Ishikawa (cell line): ENCODE measurements at regions not wholly inside any gene's neighbourhood (a gene's known extent, or its start where the extent isn't known, plus 50 kb on each side); places are given as distances from the start of the nearest gene placed in this dataset.

ENCODE experiments used
- CEBPB ChIP-seq: IDR thresholded peaks from 2 replicates; pipeline ENCODE4 v1.6.1; 2012
- CREB1 ChIP-seq: IDR thresholded peaks from 2 replicates; pipeline ENCODE4 v1.6.1; 2012; ENCODE audit warnings: low read depth
- EGR1 ChIP-seq: IDR thresholded peaks from 2 replicates; pipeline ENCODE4 v1.6.1; 2012
- EP300 ChIP-seq: IDR thresholded peaks from 2 replicates; pipeline ENCODE4 v1.6.1; 2012; ENCODE audit warnings: borderline replicate concordance
- FOXM1 ChIP-seq: IDR thresholded peaks from 2 replicates; pipeline ENCODE4 v1.6.1; 2012; ENCODE audit warnings: low read depth, borderline replicate concordance
- NFIC ChIP-seq: IDR thresholded peaks from 2 replicates; pipeline ENCODE4 v1.6.1; 2012
- RAD21 ChIP-seq: IDR thresholded peaks from 2 replicates; pipeline ENCODE4 v1.6.1; 2012; ENCODE audit warnings: low read depth
- TAF1 ChIP-seq: IDR thresholded peaks from 2 replicates; pipeline ENCODE4 v1.6.1; 2012; ENCODE audit warnings: low read depth, mild to moderate bottlenecking
- TCF12 ChIP-seq: IDR thresholded peaks from 2 replicates; pipeline ENCODE4 v1.6.1; 2012; ENCODE audit warnings: low read depth
- TEAD4 ChIP-seq: IDR thresholded peaks from 2 replicates; pipeline ENCODE4 v1.6.1; 2012
- YY1 ChIP-seq: IDR thresholded peaks from 2 replicates; pipeline ENCODE4 v1.6.1; 2012; ENCODE audit warnings: low read depth
- ZBTB7A ChIP-seq: IDR thresholded peaks from 2 replicates; pipeline ENCODE4 v1.6.1; 2012; ENCODE audit warnings: low read depth
- TF ChIP-seq, protein P1 (sequence below): IDR thresholded peaks from 2 replicates; pipeline ENCODE4 v1.6.1; 2012; ENCODE audit warnings: low read depth, mild to moderate bottlenecking
- TF ChIP-seq, protein P2 (sequence below): IDR thresholded peaks from 2 replicates; pipeline ENCODE4 v1.6.1; 2012
- TF ChIP-seq, protein P3 (sequence below): IDR thresholded peaks from 2 replicates; pipeline ENCODE4 v1.6.1; 2012

DNA sequence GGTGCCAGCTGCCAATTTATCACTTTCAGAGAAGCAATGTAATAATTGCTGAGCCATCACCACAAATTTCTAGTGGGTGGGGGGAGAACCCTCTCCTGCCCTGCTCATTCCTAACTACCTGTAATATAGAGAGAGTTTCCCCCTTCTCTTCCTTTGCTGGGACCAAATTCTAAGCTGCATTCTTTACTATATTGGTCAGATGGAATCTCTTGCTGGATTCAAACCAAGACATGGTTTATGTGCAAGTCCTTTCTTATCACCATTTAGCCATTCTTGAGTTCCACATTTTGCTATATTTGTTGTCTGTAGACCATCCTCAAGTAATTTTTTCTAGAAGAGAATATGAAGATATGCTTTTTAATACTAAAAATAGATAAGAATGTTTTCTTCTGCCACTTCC lies 452.1 kb downstream of the MN1 start:
- TF ChIP-seq, protein P1, sequence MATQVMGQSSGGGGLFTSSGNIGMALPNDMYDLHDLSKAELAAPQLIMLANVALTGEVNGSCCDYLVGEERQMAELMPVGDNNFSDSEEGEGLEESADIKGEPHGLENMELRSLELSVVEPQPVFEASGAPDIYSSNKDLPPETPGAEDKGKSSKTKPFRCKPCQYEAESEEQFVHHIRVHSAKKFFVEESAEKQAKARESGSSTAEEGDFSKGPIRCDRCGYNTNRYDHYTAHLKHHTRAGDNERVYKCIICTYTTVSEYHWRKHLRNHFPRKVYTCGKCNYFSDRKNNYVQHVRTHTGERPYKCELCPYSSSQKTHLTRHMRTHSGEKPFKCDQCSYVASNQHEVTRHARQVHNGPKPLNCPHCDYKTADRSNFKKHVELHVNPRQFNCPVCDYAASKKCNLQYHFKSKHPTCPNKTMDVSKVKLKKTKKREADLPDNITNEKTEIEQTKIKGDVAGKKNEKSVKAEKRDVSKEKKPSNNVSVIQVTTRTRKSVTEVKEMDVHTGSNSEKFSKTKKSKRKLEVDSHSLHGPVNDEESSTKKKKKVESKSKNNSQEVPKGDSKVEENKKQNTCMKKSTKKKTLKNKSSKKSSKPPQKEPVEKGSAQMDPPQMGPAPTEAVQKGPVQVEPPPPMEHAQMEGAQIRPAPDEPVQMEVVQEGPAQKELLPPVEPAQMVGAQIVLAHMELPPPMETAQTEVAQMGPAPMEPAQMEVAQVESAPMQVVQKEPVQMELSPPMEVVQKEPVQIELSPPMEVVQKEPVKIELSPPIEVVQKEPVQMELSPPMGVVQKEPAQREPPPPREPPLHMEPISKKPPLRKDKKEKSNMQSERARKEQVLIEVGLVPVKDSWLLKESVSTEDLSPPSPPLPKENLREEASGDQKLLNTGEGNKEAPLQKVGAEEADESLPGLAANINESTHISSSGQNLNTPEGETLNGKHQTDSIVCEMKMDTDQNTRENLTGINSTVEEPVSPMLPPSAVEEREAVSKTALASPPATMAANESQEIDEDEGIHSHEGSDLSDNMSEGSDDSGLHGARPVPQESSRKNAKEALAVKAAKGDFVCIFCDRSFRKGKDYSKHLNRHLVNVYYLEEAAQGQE = no peak
- no peak for TF ChIP-seq TCF12
- TF ChIP-seq, protein P2, sequence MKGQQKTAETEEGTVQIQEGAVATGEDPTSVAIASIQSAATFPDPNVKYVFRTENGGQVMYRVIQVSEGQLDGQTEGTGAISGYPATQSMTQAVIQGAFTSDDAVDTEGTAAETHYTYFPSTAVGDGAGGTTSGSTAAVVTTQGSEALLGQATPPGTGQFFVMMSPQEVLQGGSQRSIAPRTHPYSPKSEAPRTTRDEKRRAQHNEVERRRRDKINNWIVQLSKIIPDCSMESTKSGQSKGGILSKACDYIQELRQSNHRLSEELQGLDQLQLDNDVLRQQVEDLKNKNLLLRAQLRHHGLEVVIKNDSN = no peak
- TF ChIP-seq EP300 = no peak
- no peak for TF ChIP-seq CEBPB
- no peak for TF ChIP-seq CREB1
- no peak for TF ChIP-seq ZBTB7A
- TF ChIP-seq RAD21 = no peak
- TF ChIP-seq TAF1 = no peak
- TF ChIP-seq YY1 = no peak
- TF ChIP-seq EGR1 = no peak
- TF ChIP-seq, protein P3, sequence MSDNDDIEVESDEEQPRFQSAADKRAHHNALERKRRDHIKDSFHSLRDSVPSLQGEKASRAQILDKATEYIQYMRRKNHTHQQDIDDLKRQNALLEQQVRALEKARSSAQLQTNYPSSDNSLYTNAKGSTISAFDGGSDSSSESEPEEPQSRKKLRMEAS = no peak
- TF ChIP-seq FOXM1 = no peak

DNA sequence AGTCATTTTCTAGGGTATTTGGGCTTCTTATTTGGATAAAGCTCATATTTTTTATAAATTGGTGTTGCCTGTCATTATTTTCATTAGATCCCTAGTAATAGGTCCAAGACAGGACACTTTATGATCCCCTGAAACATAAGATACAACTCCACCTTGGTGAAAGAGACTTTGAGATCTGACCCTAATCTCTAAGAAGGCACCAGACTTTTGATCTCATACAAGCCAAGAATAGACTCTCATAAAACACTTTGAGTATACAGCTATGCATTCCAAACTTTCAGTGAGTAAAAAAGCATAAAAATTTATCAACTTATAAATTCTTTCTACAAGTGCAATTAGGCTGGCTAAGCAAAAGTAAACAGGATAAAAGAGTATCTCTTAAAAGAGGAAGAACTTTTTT lies 451.2 kb downstream of the MN1 start:
- TF ChIP-seq RAD21 = no peak

DNA sequence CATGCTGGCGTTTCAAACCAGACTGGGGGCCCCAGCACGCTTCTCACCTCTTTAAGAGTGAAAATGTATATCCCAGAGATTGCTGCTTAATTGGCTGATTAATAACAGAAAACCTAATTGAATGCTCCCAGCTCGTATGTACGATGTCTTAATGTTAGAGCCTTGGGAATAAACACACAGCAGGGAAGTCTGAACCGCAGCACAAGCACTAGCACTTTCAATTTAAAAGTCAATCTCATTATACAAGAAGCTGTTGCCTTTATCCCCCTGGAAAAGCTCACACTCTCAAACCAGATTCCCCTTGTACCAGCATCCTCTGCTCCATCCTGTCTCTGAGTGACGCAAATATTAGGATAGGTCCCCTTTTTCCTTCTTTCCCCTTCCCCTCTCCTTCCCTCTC lies 449.1 kb downstream of the MN1 start:
- TF ChIP-seq RAD21 (no peak), FOXM1 (no peak), CREB1 (no peak), TEAD4 (no peak), EGR1 (no peak), YY1 (no peak), TCF12 (no peak), CEBPB (no peak), TAF1 (no peak), NFIC (no peak), EP300 (no peak), ZBTB7A (no peak)
- TF ChIP-seq, protein P3 = no peak
- TF ChIP-seq, protein P1 = no peak
- TF ChIP-seq, protein P2 = no peak

DNA sequence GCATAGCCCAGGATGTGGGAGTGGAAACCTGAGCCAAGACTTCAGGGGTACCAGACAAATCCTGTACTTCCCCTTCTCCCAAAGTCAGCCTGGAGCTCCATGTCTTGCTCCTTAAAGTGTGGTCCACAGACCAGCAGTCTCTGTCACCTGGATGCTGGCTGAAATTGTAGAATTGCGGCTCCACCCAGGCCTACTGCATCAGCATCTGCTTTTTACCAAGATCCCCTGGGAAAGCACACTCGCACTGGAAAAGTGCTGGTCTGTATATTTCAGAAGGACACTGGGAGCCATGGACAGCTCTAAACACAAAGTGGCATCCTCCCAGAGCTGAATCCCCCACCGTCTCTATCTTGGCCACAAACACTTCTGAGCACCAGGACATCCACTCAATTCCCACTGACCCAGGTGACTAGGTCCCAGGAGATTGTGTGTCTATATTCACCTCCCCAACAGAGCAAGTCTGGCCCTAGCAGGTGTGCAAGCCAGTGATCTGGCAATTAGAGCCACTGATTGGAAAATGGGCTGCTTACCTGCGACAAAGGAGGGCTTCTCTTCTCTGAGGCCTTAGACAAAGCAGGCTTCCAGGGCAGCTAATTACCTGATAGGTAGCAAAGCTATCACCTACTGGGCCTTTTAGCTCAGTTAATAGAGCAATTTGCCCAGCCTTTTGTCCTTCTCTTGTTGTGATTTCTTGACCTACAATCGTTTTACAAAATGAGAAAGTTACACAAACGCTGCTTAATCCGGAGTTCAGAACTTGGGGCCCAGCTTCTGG lies 443.3 kb downstream of the MN1 start:
- TF ChIP-seq TAF1 = no peak
- no peak for TF ChIP-seq EGR1
- TF ChIP-seq CREB1 = no peak
- TF ChIP-seq EP300 = no peak
- TF ChIP-seq, protein P1 = no peak
- no peak for TF ChIP-seq YY1
- no peak for TF ChIP-seq FOXM1
- no peak for TF ChIP-seq TCF12
- no peak for TF ChIP-seq ZBTB7A
- TF ChIP-seq, protein P2 = no peak
- no peak for TF ChIP-seq RAD21
- TF ChIP-seq, protein P3 = no peak
- TF ChIP-seq NFIC = no peak
- no peak for TF ChIP-seq TEAD4
- TF ChIP-seq CEBPB = no peak
